GM03348 (cell line): ENCODE measurements at regions not wholly inside any gene's neighbourhood (a gene's known extent, or its start where the extent isn't known, plus 50 kb on each side); places are given as distances from the start of the nearest gene placed in this dataset.
"Not testable (repeated sequence)": the region's sequence is repeated elsewhere in the genome, so short reads cannot be mapped to it uniquely, and the experiment has no call there.

Experiments used
- DNase-seq: peaks from one replicate; pipeline ENCODE4 v3.0.0; 2012; ENCODE audit warnings: low spot score

GRCh38 chr10:108000365-108000764 is 835.9 kb upstream of the SORCS1 start:
- no peak for DNase-seq

- DNase-seq = no peak
These were observed 830.2 kb upstream of the SORCS1 start for GRCh38 chr10:107994621-107995270.

DNA sequence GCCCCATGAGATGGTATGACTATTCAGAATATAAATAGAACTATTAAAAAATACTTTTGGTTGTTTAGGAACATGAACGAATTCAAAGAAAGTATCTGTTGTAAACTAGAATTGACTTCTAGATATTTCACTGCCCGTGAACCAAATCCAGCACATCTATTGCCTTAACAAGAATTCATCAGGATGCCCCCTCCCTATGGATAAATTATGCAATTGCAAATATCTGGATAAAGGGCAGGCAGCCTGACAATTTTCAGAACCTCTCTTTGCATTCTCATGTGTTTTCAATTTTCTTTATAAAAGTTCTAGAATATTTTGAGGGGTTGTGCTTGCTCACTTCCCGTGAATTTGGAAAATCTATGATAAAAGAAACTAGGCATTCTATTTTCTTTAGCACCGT is 822.1 kb upstream of the SORCS1 start:
- peak; percentile 18 for DNase-seq

DNA sequence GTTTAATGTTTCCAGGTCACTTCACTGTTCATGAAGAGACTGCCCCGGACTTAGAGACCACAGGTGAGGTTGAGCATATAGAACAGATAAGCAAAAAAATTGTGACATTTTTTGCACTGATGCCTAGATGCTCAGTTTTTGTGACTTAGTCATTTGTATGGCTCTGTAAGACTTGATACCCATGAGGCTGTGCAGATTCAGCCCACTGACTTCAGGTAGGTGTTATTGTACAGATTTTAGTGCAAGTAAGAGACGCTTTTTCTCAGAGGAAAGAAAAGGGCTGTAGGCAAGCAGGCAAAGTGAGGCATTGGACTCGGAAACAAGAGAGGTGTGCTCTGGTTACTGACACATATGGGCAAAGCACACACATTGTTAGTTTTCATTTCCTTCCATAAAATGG is 820.1 kb upstream of the SORCS1 start:
- no peak for DNase-seq

DNA sequence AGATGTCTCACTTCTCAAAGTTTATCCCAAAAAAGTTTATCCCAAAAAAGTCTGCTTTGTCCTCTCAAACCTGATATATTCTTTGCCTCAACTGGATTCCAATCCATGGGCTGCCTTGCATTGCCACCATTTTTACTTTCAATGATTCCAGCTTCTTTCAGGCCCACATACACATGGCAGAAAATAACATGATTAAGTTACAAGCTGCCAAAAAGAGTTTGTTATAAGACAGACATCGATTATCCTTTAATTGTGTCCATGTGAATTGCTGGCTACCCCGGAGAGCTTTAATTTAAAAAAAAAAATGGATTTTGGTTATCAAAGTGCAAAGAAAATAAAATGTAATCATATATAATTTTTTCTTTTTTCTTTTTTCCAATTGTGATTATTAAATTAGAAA is 819.6 kb upstream of the SORCS1 start:
- no peak for DNase-seq

DNA sequence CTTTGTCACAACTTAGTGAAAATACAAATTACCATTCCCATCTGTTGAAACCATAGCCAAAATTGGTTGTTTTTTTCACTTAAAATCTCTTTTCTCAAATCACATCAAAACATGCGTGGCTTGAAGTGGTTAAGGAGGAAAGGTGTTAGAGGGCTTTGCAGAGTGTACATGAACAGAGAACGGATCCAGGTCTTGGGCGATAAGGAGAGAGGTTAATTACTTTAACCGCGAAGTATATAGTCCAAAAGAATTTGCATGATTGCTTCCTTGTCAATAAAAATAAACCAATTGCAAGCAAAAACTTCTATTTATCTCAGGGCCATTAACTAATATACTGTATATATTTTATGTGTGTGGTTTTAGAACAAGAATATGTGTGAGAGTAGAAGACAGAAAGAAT is 813.9 kb upstream of the SORCS1 start:
- DNase-seq = no peak

GRCh38 chr10:107971973-107972372 is 807.5 kb upstream of the SORCS1 start:
- peak; percentile 52 for DNase-seq

DNA sequence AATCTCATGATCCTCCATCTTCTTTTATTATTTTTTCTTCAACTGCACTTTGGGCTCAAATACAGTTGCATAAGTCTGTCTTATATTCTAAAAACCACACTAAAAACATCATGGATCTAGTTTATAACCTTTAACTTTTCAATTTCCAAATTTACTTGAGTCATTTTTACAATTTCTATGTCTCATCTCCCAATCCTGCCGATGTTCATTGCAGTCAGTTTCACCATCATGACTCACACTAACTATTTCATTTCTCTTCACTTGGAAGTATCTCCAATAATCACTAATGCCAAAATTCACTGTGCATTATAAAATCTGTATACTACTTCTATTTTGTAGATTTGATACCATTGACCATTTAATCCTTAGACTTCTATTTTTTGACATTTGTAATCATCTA is 806.9 kb upstream of the SORCS1 start:
- DNase-seq = peak; percentile 66

DNA sequence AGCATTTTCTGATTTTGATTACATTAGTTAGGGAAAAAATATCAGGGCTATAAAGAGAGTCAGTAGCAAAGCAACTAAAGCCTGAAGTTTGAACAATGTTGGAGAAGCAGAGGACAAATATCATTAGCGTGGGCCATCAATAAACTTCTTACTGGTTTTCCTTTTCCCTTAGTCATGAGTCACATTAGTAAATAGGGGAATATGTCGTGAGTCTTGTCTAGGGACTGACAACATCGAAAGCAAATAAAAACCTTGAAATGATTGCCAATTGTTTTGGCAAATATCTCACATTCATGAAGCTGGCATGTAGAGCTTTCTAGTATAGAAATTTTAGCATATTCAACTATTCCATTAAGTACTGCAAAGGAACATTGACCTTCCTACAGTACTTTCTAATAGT is 806.0 kb upstream of the SORCS1 start:
- DNase-seq = no peak

- DNase-seq = no peak
These were observed 805.4 kb upstream of the SORCS1 start for GRCh38 chr10:107969936-107970335.

GRCh38 chr10:107966826-107967225 is 802.3 kb upstream of the SORCS1 start:
- peak; percentile 12 for DNase-seq

DNA sequence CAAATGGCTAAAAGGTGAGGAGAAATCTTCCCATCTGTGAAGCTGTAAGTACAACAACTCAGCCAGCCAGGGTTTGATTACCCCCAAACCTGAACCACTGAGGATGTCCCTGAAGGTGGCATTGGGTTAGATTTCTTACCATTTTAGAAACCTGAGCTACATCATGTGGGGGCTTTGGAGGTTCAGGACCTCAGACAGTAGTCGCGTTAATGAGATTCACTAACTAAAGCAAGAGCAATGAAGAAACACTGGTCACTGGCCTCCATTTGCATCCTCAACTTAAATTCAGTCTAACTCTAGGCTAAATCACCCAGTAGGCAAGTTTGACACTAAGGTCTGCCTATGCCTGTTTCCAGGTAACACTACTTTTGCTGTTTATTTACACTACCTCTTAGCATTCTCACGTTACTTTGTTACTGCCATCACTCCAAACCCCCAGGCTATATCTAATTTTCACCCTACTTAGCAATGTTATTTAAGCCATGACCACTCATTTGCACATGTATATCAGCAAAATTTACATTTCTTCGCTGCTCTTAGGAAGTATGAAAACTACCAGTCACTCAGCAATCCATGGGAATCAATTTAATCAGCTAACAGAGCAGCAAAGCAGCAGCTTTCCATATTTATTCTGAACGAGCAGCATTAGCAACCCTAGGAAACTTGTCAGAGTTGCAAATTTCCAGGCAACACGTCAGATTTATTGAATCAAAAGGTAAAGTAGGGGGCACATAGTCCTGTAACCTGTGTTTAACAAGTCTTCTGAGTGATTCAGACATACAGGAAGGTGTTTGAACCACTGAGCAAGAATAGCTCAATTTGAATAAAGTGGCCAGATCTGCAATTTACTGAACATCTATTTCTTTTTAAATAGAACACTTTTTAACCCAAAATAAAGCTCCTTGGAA is 788.4 kb upstream of the SORCS1 start:
- DNase-seq = no peak

DNA sequence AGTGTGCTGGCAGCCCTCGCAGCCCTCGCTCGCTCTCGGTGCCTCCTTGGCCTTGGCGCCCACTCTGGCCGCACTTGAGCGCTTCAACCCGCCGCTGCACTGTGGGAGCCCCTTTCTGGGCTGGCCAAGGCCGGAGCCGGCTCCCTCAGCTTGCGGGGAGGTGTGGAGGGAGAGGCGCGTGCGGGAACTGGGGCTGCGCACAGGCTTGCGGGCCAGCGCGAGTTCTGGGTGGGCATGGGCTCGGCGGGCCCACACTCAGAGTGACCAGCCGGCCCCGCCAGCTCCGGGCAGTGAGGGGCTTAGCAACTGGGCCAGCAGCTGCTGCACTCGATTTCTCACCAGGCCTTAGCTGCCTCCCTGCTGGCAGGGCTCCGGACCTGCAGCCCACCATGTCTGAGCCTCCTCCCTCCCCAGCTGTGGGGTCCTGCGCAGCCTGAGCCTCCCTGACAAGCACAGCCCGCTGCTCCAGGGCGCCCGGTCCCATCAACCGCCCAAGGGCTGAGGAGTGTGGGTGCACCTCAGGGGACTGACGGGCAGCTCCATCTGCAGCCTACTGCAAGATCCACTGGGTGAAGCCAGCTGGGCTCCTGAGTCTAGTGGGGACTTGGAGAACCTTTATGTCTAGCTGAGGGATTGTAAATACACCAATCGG is 786.0 kb upstream of the SORCS1 start:
- DNase-seq = not testable (repeated sequence)

DNA sequence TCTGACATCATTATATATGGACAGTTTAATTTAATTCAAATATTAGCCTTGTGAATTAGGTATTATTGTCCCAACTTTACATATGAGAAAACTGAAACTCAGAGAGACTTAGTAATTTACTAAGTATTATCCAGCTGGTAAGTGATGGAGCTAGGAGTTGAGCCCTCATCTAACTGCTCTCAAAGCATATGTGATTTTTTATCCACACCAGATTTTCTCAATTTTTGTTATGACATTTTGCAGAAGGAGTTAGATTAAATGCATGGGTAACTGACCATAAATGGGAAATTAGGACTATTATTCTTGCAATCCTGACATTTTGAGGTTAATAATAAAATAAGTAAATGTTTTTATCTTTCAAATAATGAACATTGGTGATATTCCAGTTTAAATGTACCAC is 778.3 kb upstream of the SORCS1 start:
- DNase-seq = no peak

GRCh38 chr10:107933076-107933475 is 768.6 kb upstream of the SORCS1 start:
- no peak for DNase-seq

GRCh38 chr10:107931808-107932207 is 767.3 kb upstream of the SORCS1 start:
- no peak for DNase-seq

DNA sequence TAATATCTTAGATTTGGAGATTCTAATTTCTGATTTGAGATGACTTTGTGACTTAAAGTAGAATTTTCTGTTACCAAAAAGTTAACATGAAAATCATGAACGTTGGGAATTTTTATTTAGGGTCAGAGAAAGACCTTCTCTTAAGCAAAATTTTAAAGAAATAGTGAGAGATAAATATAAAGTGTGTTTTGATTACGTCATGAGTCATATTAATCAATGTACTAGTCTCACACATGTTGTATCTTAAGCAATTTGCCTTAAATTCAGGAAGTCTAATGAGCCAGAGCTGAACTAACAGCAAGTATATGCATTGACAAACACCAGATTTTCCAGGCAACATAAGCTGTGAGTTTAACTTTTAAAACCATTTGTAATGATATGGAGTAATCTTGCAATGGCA is 765.5 kb upstream of the SORCS1 start:
- no peak for DNase-seq

- no peak for DNase-seq
These were observed 760.0 kb upstream of the SORCS1 start for GRCh38 chr10:107924458-107924857.

- DNase-seq = no peak
These were observed 755.2 kb upstream of the SORCS1 start for GRCh38 chr10:107919626-107920235.

DNA sequence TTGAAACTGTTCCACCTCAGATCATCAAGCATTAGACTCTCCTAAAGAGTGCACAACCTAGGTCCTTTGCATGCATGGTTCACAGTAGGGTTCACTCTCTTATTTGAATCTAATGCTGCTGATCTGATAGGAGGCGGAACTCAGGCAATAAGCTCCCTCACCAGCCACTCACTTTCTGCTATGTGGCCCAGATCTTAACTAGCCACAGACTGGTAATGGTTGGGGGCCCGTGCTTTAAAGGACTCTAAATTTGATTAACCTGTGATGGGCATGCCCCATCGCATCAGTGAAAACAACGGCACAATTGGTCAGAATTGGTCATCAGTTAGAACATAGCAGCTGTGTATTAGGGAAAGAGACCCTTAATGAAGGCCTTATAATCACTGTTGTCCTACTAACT is 753.7 kb upstream of the SORCS1 start:
- DNase-seq = no peak

DNA sequence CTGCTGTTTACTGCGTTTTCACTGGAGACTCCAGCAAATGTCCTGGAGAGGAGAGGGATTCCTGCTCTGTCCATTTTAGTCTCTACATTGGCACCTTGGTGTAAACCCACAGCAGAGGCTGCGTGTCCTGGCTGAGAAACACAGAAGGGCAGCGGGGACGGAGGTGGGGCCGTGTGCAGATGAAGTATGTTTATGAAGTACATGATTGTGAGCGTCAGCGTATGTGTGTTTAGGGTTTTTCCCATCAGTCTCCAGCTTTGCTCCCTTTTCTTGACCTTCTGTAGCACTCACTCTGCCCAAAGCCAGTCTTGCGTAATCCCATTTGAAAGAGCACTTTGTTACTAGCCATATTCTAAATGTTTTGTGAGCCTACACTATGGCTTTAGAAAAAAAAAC is 750.7 kb upstream of the SORCS1 start:
- DNase-seq = no peak

DNA sequence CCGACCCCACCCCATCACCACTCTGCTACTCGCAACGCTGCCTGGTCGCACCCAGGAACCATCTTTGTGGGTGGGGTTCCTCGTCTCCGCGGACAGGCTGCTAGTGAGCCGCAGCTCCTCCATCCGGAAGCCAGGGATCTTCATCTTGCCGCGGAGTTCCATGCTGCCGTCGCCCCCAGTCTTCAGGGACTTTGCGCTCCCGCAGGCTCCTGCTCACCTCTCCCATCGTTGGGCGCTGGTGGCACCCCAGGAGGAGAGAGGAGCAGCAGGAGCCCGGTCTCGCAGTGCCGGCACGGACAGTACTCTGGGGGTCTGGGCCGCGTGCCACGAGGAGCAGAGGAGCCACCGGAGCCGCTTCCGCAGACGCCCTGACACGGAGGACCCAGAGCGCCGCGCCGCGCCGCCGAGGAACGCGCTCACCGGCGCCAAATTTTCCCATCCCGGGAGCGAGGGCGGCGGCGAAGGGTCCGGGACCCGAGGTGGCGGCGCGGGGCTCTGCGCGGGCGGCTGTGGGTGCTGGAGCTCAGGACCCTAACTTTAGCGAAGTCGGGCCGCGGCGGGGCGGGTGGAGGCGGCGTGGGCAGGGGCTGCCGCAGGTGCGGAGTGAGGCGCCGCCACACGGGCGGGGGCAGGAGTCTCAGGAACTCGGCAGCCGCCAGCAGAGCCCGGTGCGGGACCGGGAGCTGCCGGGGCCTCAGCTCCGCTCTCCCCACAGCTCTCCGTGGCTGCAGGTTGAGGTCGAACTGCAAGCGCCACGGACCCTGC is 750.1 kb upstream of the SORCS1 start:
- DNase-seq = peak; percentile 58
